Fibroblast of the aortic adventitia (primary cell): ENCODE measurements at regions not wholly inside any gene's neighbourhood (a gene's known extent, or its start where the extent isn't known, plus 50 kb on each side); places are given as distances from the start of the nearest gene placed in this dataset.

Source experiments
- DNase-seq: peaks from one replicate; pipeline ENCODE4 v3.0.0-alpha.2; 2010; ENCODE audit warnings: low read depth
- H3K4me3 ChIP-seq: 2 replicates; pipeline ENCODE4 v1.5.1; 2011; ENCODE audit warnings: low read depth, mild to moderate bottlenecking, control low read depth, low read length, moderate library complexity
- TF ChIP-seq, protein P1 (sequence below): IDR thresholded peaks from 2 replicates; pipeline ENCODE4 v1.5.1; 2011; ENCODE audit warnings: mild to moderate bottlenecking, low read length, control low read depth, inconsistent platforms; ENCODE audit not compliant: insufficient read depth

GRCh38 chr2:20539776-20540586 lies 93.1 kb downstream of the RHOB start:
- no peak for DNase-seq
- no peak overlapping the region for H3K4me3 ChIP-seq
- TF ChIP-seq, protein P1, sequence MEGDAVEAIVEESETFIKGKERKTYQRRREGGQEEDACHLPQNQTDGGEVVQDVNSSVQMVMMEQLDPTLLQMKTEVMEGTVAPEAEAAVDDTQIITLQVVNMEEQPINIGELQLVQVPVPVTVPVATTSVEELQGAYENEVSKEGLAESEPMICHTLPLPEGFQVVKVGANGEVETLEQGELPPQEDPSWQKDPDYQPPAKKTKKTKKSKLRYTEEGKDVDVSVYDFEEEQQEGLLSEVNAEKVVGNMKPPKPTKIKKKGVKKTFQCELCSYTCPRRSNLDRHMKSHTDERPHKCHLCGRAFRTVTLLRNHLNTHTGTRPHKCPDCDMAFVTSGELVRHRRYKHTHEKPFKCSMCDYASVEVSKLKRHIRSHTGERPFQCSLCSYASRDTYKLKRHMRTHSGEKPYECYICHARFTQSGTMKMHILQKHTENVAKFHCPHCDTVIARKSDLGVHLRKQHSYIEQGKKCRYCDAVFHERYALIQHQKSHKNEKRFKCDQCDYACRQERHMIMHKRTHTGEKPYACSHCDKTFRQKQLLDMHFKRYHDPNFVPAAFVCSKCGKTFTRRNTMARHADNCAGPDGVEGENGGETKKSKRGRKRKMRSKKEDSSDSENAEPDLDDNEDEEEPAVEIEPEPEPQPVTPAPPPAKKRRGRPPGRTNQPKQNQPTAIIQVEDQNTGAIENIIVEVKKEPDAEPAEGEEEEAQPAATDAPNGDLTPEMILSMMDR, result no peak

DNA sequence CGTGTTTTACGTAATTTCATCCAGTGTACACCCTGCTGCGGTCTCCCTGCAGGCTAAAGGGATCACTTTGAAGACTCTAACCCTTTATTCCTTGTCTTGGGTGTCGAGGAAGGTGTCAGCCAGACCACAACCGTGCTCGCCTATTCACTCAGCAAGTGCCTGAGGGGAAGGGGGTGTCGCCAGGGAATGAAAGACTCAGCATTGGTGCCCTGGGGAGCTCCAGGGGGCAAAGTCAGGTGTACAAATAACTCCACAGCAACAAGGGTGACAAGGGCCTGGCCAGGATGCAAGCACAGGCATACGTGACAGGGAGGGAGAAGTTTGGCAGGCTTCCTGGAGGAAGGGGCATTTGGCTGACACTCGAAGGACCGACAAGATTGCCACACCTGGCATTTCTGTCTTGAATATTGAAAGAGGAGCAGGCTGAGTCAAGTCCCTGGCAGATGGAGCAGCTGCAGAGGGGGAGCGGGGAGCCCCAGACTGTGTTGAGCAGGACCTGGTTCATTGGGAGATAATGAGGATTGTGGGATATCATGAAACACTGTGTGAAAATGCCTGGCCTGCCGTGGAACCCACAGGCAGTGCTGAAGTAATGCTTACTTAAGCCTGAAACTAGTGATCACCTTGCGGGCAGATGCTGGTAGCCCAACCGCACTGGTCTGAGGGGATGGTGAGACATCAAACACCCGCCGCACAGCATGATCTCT lies 93.9 kb downstream of the RHOB start:
- TF ChIP-seq, protein P1, result no peak
- no peak overlapping the region for H3K4me3 ChIP-seq
- DNase-seq, result no peak

DNA sequence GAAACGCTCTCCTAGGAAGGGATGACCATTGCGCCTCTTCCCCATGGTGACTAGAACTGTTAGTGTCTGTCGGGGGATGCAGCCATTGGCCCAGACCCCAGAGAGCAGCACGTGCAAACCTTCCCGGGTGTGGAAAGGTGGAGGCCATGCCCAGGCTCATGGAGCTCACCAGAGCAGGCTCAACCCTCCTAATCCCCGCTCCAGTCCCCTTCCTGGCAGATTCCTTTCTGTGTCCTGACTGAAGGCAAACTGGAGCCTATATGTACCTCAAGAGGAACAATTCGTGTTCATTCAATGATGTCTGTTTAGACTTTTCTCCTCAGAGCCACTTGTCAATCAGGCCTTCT lies 94.4 kb downstream of the RHOB start:
- TF ChIP-seq, protein P1, result no peak
- no peak overlapping the region for H3K4me3 ChIP-seq
- no peak for DNase-seq

- no peak for DNase-seq
- TF ChIP-seq, protein P1, result no peak
Measured at GRCh38 chr2:20541651-20542050, 94.8 kb downstream of the RHOB start.

DNA sequence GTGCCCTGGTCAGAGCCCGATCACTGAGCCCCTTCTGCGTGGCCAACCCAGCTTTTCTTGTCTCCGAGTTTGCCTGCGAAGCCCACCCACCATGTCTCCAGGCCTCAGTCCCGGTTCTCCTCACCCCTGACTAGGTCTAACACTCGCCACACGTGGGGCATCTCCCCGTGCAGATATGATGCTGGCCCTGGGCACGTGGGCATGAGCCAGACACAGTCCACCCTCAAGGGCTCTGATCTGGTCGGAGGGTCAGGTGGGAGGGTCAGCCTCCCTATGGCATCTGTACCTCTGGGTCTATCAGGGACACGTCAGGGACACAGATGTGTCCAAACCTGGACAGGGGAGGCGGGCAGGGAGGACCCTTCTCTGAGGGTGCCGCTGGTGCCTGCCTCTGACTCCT lies 95.4 kb downstream of the RHOB start:
- TF ChIP-seq, protein P1, result no peak
- H3K4me3 ChIP-seq, result no peak overlapping the region
- no peak for DNase-seq

More at GRCh38 chr2:20541651-20542050, 94.8 kb downstream of the RHOB start:
- H3K4me3 ChIP-seq, result no peak overlapping the region

GRCh38 chr2:20542746-20543468 lies 96.0 kb downstream of the RHOB start:
- TF ChIP-seq, protein P1, result no peak
- DNase-seq, result no peak
- H3K4me3 ChIP-seq, result no peak overlapping the region
